Activated naive CD4-positive, alpha-beta T cell treated with anti-CD3 and anti-CD28 coated beads, Interleukin-2, amount 50 U/mL, for 72 hours (primary cell): ENCODE measurements at regions not wholly inside any gene's neighbourhood (a gene's known extent, or its start where the extent isn't known, plus 50 kb on each side); places are given as distances from the start of the nearest gene placed in this dataset.

Source experiments
- ATAC-seq, 2 donors: fragments of 150-1000 bp; cut with Tn5 transposase; 2 replicates each; pipeline ENCODE4 v1.10.0; 2021; ENCODE audit warnings: mild to moderate bottlenecking in 2 of 2, moderate library complexity in 2 of 2
- DNase-seq, 2 donors: peaks; one replicate each; pipeline ENCODE4 v3.0.0; 2021 to 2022; ENCODE audit warnings: low spot score in 2 of 2
- H3K27ac Mint-ChIP-seq, 2 donors: one replicate each; pipeline ENCODE4 v1.8.0; 2022; ENCODE audit warnings: mild to moderate bottlenecking in 2 of 2, mixed read lengths in 2 of 2
- H3K36me3 Mint-ChIP-seq, 2 donors: one replicate each; pipeline ENCODE4 v1.8.0; 2022; ENCODE audit warnings: mixed read lengths in 2 of 2
- H3K9me3 Mint-ChIP-seq, 2 donors: one replicate each; pipeline ENCODE4 v1.8.0; 2022; ENCODE audit warnings: mixed read lengths in 2 of 2

DNA sequence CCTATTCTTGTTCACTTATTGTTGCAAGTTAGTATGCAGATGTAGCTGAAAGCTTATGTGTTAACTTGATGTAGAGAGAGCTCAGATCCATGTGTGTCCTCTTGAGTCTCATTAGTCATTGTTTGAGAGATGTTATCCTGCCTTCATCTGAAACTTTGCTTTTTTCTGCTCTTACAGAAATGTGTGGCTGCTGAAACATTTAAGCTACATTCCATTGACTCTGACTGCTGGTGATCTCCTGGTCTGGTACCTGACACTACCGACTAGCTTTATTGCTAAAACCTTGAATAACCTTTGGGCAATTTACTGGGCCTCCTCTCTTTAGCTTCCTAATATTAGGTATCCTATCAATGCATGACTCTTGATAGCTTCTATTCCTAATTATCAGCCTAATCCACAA lies 705.6 kb upstream of the FOXG1 start:
- DNase-seq (no peak), ATAC-seq (no peak)
- Mint-ChIP-seq H3K9me3 (peaks cover 17 to 21% of the 10 kb centered on the region in 2 donors), H3K36me3 (no peaks in the 10 kb centered on the region), H3K27ac (no peak overlapping the region)

DNA sequence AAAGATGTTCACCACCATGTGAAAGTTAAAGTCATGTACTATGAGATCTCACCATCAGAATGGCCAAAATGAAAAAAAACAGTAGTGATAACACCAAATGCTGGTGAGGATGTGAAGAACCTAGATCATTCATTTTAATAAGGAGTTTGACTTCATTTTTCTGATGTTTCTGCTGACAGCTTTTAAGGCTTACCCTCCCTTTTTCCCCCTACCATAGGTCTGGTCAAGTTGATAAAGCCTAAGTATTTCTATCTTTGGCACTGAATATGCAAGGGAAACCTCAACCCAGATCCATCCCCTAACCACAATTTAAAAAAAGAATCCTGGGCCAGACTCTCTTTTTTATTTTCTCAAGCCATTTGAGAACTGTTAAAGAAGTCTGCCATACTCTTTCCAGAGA lies 689.6 kb upstream of the FOXG1 start:
- DNase-seq (no peak), ATAC-seq (no peak)
- no peak overlapping the region for H3K27ac Mint-ChIP-seq
- H3K9me3 Mint-ChIP-seq, result peaks cover 19 to 26% of the 10 kb centered on the region in 2 donors
- H3K36me3 Mint-ChIP-seq, result peaks cover 0 to 6% of the 10 kb centered on the region in 2 donors

DNA sequence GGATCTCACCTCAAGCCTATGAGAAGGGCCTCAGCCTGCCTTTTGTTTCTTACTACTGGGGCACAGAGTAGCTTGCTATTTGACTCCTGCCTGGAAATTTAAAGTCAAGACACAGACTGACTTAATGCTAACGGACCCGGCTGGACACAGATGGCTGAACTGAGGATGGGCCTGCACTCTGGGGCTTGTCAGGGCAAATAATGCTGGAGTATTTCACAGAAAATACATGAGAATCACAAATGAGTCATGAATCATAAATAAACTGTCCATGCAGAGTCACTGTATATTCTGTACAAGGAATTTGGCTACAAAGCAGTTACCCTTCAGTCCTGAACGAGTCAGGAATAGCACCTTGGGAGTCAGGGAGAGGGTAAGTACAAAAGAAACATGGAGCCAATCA lies 683.2 kb upstream of the FOXG1 start:
- no peak overlapping the region for H3K27ac Mint-ChIP-seq
- H3K36me3 Mint-ChIP-seq, result no peaks in the 10 kb centered on the region

DNA sequence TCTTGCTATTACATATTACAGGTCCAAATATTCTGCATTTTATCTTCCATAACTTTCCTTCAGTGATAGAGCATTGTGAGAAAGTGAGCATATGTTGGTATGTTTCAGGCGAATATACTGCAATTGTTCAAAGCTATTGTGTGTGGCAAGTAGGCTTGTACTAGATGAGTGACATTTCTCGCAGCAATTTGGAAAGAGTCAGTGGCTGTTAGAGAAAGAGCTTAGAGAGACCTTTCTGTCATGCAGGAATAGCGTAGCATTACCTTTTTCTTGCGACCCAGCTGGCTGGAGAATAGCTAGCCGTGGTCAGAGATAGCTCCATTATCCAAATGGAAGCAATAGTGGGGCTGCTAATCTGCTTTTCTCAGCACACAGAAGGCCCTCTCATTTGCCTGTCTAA lies 678.5 kb upstream of the FOXG1 start:
- Mint-ChIP-seq H3K9me3 (peaks cover 25 to 36% of the 10 kb centered on the region in 2 donors), H3K27ac (no peak overlapping the region), H3K36me3 (peaks cover 0 to 7% of the 10 kb centered on the region in 2 donors)
- no peak for ATAC-seq
- DNase-seq, result no peak

More for the DNA sequence above, 683.2 kb upstream of the FOXG1 start:
- ATAC-seq (no peak), DNase-seq (no peak)
- H3K9me3 Mint-ChIP-seq, result peaks cover 7 to 10% of the 10 kb centered on the region in 2 donors

DNA sequence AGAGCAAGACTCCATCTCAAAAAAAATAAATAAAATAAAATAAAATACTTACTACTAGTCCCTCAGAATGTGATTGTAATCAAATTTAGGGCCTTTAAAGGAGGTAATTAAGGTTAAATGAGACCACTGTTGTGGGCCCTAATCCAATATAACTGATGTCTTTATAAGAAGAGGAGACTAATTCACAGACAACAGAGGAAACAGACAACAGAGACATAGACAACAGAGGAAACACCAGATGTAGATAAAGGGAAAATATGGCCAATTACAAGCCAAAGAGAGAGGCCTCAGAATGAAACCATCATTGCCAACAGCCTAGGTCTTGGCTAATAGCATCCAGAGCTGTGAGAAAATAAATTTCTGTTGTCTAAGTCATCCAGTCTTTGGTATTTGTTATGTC lies 669.0 kb upstream of the FOXG1 start:
- Mint-ChIP-seq H3K36me3 (no peaks in the 10 kb centered on the region), H3K27ac (no peak overlapping the region), H3K9me3 (peaks cover 18 to 23% of the 10 kb centered on the region in 2 donors)
- no peak for DNase-seq
- no peak for ATAC-seq

DNA sequence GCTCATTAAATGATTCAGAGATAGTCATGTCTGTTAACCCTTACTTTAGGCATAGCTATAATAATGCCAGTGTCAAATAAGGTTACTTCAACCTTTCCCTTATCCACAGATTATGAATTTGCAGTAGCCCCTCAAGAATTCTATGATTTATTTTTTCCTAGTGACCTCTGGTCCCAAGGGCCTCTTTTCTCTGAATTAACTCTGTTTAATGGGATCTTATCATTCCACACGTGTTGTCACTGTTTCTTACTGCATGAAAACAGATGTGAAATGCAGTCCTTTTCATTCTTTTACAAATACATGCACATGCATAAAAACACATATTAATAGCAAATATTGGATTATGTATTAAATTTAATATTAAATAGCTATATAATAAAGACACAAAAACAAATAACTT lies 667.7 kb upstream of the FOXG1 start:
- ATAC-seq, result no peak
- Mint-ChIP-seq H3K9me3 (peaks cover 20 to 26% of the 10 kb centered on the region in 2 donors), H3K27ac (no peak overlapping the region), H3K36me3 (no peaks in the 10 kb centered on the region)
- DNase-seq, result no peak

DNA sequence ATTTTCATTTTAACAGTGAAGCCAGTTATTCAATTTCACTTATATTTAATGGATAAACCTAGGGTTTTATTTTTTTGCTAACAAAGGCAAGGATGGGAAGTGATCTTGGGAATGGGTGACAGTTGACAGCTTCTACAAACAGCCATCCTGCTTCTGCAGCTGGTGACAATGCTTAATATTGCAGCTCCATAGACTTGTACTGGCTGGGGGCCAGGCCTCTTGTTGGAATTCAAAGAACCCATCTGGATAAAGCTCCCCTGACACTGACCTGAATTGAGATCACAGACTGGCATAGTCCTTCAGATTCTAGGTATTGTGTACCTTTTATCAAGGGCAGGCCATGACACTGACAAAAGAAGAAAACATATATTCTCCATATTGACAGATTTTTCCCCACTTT lies 664.6 kb upstream of the FOXG1 start:
- DNase-seq (no peak), ATAC-seq (no peak)
- H3K36me3 Mint-ChIP-seq, result no peaks in the 10 kb centered on the region
- no peak overlapping the region for H3K27ac Mint-ChIP-seq
- peaks cover 21 to 26% of the 10 kb centered on the region in 2 donors for H3K9me3 Mint-ChIP-seq

DNA sequence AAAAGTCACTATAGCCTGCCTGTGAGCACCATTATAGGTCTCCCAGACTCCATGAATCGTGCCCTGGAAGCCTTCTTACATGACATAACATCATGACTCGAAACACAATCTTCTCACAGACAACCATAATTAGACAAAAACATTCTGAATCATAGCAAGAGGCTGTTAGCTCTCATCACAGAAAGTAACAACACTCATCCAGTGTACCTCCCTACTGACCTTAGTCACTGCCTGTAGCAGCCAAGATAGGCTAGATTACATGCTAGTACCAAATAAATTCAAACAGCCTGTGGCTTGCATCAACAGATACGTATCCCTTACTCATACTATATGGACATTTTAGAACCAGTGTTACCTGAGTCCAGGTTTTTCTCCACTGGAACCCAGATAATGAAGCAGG lies 663.8 kb upstream of the FOXG1 start:
- H3K9me3 Mint-ChIP-seq, result peaks cover 21 to 24% of the 10 kb centered on the region in 2 donors
- H3K36me3 Mint-ChIP-seq, result no peaks in the 10 kb centered on the region
- no peak overlapping the region for H3K27ac Mint-ChIP-seq
- ATAC-seq (no peak), DNase-seq (no peak)

DNA sequence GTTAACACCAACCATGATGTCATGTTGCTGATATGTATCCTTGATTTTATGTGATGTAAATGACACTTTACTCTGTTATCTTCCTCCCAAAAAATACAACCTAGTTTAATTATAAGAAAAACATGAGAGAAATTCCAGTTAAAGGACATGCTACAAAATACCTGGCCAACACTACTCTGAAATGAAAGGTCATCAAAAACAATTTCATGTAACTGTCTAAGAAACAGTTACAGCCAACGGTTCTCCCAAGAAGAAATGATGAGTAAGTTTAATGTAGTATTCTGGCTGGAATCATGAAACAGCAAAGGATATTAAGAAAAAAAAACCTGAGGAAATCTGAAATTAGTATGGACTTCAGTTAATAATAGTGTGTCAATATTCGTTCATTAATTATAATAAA lies 653.3 kb upstream of the FOXG1 start:
- H3K9me3 Mint-ChIP-seq, result peaks cover 8 to 20% of the 10 kb centered on the region in 2 donors

DNA sequence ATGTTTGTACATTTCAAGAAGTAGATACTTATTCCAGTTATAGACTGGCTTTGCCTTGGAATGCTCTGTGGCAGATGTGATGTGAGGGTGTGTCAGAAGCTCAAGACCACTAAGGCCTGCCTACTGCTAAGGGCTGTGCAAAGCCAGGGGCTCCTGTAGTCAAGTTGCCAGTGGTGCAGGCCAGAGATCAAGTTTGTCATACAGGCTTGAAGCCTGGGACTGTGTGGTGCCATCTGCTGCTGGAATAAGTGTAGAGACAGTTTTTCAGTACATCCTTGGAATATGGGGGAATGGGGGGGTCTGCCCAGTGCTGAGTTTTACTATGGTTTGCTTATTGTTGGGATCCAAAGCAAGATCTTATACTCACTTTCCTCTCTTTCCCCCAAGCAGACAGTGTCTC lies 649.9 kb upstream of the FOXG1 start:
- Mint-ChIP-seq H3K36me3 (no peaks in the 10 kb centered on the region), H3K9me3 (peaks cover 15 to 25% of the 10 kb centered on the region in 2 donors), H3K27ac (no peak overlapping the region)
- ATAC-seq, result no peak
- DNase-seq, result no peak

More for the DNA sequence above, 653.3 kb upstream of the FOXG1 start:
- H3K36me3 Mint-ChIP-seq, result no peaks in the 10 kb centered on the region
- DNase-seq (no peak), ATAC-seq (no peak)
- no peak overlapping the region for H3K27ac Mint-ChIP-seq

DNA sequence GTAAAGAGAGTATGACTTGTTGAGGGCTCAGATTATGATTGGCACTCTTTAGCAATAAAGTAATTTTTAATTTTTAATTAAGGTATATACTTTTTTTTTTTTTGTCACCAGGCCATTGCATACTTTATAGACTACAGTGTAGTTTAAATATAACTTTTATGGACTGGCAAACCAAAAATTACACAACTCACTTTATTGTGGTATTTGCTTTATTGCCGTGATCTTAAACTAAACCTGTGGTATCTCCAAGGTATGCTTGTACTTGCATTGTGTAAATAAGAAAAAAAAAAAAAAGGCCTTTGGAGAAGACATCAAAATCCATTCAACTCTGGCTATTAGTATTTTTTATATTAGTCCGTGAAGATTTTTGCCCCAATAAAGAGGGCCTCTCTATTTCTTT lies 646.7 kb upstream of the FOXG1 start:
- ATAC-seq (no peak), DNase-seq (no peak)
- Mint-ChIP-seq H3K36me3 (peaks cover 0 to 9% of the 10 kb centered on the region in 2 donors), H3K9me3 (peaks cover 26 to 37% of the 10 kb centered on the region in 2 donors), H3K27ac (no peak overlapping the region)

DNA sequence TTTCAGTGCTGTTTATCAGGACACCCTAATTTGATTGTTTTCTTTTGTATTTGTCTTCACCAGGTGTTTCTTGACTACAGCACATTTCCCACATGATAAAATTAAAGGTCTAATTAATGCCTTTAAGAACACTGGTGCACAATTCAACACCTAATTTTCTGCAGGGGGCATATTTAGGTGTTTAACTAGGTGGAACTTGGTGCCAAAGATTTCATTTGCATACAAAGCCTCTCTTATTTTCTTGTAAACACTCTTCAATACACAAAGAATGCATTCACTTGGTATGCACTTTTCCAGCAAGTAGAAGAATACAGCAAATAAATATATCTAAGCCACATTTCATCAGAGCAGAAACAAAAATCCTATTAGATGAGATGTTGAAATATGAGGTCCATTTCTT lies 646.2 kb upstream of the FOXG1 start:
- no peak overlapping the region for H3K27ac Mint-ChIP-seq

DNA sequence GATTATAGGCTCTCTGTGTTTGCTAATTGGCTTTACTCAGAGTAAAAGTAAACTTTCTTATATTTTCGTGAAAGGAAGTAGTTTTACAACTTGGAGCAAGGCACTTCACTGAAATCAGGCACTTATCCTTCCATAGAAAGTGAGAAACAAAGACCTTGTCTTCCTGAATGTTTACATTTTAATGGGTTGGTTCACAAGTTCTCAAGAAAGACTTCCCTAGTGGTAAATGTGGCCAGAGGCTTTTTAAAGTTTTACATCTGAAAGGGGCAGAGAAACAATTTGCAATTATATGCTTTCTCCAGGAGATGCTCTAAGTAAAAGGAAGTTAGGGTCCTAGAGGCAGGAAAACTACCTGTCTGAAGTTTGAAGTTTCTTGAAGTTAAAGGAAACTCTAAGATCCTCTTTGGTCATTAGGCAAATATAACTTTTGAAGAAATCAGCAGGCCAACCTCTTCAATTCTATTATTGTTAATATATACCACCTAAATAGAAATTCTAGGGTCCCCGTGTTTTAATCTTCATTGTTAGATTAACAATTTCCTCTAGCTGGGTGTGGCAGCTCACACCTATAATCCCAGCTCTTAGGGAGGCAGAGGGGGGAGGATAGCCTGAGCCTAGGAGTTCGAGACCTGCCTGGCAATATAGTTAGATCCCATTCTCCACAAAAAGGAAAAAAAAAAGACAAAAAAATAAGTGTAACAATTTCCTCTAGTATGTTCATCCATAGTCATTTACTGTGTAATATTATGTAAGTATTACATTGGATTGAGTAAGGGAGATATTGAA lies 644.9 kb upstream of the FOXG1 start:
- peaks cover 0 to 9% of the 10 kb centered on the region in 2 donors for H3K36me3 Mint-ChIP-seq
- DNase-seq (no peak), ATAC-seq (no peak)
- no peak overlapping the region for H3K27ac Mint-ChIP-seq
- peaks cover 26 to 32% of the 10 kb centered on the region in 2 donors for H3K9me3 Mint-ChIP-seq

More for the DNA sequence above, 646.2 kb upstream of the FOXG1 start:
- no peak for ATAC-seq
- peaks cover 0 to 9% of the 10 kb centered on the region in 2 donors for H3K36me3 Mint-ChIP-seq
- no peak for DNase-seq
- H3K9me3 Mint-ChIP-seq, result peaks cover 25 to 37% of the 10 kb centered on the region in 2 donors

DNA sequence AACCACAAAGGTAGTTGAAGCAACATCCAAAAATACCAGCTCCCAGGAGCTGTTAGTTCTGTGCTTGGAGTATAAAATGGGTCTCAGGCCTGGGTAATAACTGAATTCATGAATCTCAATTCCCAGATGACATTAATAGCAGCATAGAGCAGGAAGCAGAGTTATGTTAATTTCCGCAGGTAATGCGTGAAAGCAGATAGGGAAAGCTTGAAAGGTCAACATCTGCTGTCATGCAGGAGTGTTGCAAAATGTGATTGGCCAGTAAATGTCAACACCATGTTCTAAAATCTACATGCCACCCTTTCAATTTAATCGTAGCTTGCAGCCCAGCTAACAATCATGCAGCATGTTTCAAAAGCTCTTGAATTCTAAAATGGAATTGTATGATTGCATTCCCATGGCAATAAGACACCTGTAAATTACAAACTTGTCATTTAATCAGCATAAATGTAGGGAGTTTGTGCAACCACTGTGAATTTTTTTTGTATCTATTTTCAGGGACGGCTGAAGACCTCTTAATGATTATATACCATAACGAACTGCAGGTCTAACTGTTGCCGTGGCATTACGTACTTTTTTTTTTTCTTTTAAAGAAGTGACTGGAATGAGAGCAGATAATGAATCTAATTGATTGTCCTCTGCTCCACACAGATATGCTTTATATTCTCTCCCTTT lies 635.8 kb upstream of the FOXG1 start:
- no peak for DNase-seq
- Mint-ChIP-seq H3K27ac (no peak overlapping the region), H3K9me3 (peaks cover 22 to 25% of the 10 kb centered on the region in 2 donors), H3K36me3 (no peaks in the 10 kb centered on the region)
- no peak for ATAC-seq

DNA sequence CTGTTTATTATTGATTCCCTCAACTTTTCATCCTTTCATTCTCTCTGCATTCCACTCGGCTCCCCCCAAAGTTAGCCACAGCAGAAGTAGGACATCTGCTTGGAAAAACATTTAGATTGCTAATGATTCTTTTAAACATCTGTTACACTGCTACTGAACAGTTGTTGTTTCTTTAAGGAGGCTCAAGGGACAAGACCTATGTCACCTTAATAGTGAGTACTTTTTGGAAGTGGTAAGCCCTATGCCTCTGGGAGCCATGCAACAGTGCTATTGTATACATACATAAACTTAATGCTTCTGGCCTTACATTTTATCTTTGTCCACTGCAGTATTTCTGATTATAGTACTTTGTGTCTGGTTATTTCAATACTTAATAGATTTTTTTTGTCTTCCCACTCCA lies 628.2 kb upstream of the FOXG1 start:
- Mint-ChIP-seq H3K27ac (no peak overlapping the region), H3K9me3 (peaks cover 12 to 13% of the 10 kb centered on the region in 2 donors), H3K36me3 (no peaks in the 10 kb centered on the region)
- DNase-seq (no peak), ATAC-seq (no peak)

DNA sequence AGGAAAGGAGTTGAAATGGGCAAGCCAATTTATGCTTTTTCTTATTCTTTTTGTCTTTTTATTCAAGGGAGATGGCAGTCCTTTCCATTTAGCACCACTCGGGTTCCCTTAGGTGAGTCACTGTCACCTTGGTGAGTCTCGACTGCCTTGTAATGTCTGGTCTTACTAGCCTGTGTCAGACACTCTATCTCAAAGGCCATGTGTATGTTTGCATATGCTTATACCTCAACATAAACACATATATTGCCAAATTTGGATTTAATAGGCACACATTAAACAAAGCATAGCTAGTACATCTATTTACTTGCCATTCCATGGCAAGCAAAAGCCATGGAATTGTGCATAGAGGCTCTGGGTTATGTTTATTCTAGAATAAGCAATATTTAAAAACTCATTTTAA lies 624.9 kb upstream of the FOXG1 start:
- Mint-ChIP-seq H3K27ac (no peak overlapping the region), H3K36me3 (no peaks in the 10 kb centered on the region), H3K9me3 (peaks cover 6 to 8% of the 10 kb centered on the region in 2 donors)
- ATAC-seq (no peak), DNase-seq (no peak)

DNA sequence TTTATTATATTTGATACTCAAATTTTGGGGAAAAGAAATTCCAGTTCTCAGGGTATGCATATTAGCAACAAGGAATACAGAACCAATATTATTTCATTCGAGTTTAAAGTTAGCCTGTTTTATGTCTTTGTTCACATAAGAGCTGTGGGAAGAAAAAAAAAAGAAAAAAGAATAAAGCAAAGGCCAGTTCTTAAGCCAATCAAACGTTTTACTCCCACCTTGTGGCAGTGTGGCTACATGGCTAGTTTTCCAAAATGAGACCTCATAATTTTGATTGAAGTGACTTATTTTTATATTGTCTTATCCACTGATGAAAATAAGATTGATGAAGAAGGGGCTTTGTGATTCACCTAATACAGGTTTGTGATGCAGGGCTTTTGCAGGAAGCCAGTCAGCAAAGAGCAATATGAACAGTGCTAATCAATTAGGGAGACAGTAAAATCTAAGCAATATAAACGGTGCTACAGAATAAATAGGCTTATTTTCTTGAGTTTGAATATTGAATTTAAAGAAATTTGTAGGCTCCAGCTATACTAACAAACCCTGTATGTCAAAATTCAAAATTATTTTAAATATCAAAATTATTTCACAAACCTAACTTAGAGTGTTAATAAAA lies 624.1 kb upstream of the FOXG1 start:
- Mint-ChIP-seq H3K27ac (no peak overlapping the region), H3K9me3 (peaks cover 6 to 8% of the 10 kb centered on the region in 2 donors), H3K36me3 (no peaks in the 10 kb centered on the region)
- no peak for DNase-seq
- ATAC-seq, result no peak
